Thyroid gland (tissue), 4 donors: ENCODE measurements at regions not wholly inside any gene's neighbourhood (a gene's known extent, or its start where the extent isn't known, plus 50 kb on each side); places are given as distances from the start of the nearest gene placed in this dataset.

Source experiments
- POLR2A ChIP-seq, 2 donors: fragments of 450-650 bp; IDR thresholded peaks; one replicate each; pipeline ENCODE4 v1.6.1; 2017; ENCODE audit warnings: antibody characterized with exemption in 2 of 2, mild to moderate bottlenecking in 2 of 2, moderate library complexity in 1 of 2
- TF ChIP-seq, protein P1 (sequence below), 6 experiments: fragments of 200-600 bp in 3 of 6; fragments of 450-650 bp in 3 of 6; sonication (generic) in 3 of 6; IDR thresholded peaks; one replicate each; pipeline ENCODE4 v1.5.1; 2016 to 2019; ENCODE audit warnings: antibody characterized with exemption in 6 of 6, mild to moderate bottlenecking in 2 of 6, inconsistent platforms in 1 of 6, moderate library complexity in 1 of 6

GRCh38 chr4:60259781-60260180 is 940.3 kb upstream of the ADGRL3 start:
- TF ChIP-seq, protein P1, sequence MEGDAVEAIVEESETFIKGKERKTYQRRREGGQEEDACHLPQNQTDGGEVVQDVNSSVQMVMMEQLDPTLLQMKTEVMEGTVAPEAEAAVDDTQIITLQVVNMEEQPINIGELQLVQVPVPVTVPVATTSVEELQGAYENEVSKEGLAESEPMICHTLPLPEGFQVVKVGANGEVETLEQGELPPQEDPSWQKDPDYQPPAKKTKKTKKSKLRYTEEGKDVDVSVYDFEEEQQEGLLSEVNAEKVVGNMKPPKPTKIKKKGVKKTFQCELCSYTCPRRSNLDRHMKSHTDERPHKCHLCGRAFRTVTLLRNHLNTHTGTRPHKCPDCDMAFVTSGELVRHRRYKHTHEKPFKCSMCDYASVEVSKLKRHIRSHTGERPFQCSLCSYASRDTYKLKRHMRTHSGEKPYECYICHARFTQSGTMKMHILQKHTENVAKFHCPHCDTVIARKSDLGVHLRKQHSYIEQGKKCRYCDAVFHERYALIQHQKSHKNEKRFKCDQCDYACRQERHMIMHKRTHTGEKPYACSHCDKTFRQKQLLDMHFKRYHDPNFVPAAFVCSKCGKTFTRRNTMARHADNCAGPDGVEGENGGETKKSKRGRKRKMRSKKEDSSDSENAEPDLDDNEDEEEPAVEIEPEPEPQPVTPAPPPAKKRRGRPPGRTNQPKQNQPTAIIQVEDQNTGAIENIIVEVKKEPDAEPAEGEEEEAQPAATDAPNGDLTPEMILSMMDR (IDR thresholded peaks at IDR 0.05): no peak
- TF ChIP-seq POLR2A (IDR thresholded peaks at IDR 0.05): no peak
